HG02571 (cell line): ENCODE measurements at regions not wholly inside any gene's neighbourhood (a gene's known extent, or its start where the extent isn't known, plus 50 kb on each side); places are given as distances from the start of the nearest gene placed in this dataset.
"Not testable (repeated sequence)": the region's sequence is repeated elsewhere in the genome, so short reads cannot be mapped to it uniquely, and the experiment has no call there.

Source experiments
- ATAC-seq: cut with Tn5 transposase; IDR thresholded peaks from one replicate; pipeline ENCODE4 v1.9.1; 2021; ENCODE audit warnings: mild to moderate bottlenecking, moderate library complexity; ENCODE audit not compliant: unreplicated experiment

- no peak for ATAC-seq
Observed at GRCh38 chr13:87736849-87737385, 65.7 kb downstream of the SLITRK5 start.

- no peak for ATAC-seq
Observed at GRCh38 chr13:87754097-87754496, 82.9 kb downstream of the SLITRK5 start.

- no peak for ATAC-seq
Observed at GRCh38 chr13:87769445-87769844, 98.3 kb downstream of the SLITRK5 start.

GRCh38 chr13:87777387-87777786 lies 106.2 kb downstream of the SLITRK5 start:
- ATAC-seq = no peak

- ATAC-seq = no peak
Observed at GRCh38 chr13:87778128-87778527, 107.0 kb downstream of the SLITRK5 start.

GRCh38 chr13:87779426-87779825 lies 108.3 kb downstream of the SLITRK5 start:
- no peak for ATAC-seq

GRCh38 chr13:87783366-87783765 lies 112.2 kb downstream of the SLITRK5 start:
- ATAC-seq = no peak

- ATAC-seq = no peak
Observed at GRCh38 chr13:87788363-87788762, 117.2 kb downstream of the SLITRK5 start.

- no peak for ATAC-seq
Observed at GRCh38 chr13:87792878-87793277, 121.7 kb downstream of the SLITRK5 start.

GRCh38 chr13:87798536-87798935 lies 127.4 kb downstream of the SLITRK5 start:
- ATAC-seq = no peak

GRCh38 chr13:87810391-87810801 lies 139.2 kb downstream of the SLITRK5 start:
- no peak for ATAC-seq

GRCh38 chr13:87810920-87811344 lies 139.8 kb downstream of the SLITRK5 start:
- ATAC-seq = no peak

- no peak for ATAC-seq
Observed at GRCh38 chr13:87814403-87814802, 143.2 kb downstream of the SLITRK5 start.

GRCh38 chr13:87820241-87820640 lies 149.1 kb downstream of the SLITRK5 start:
- no peak for ATAC-seq

- ATAC-seq = no peak
Observed at GRCh38 chr13:87821512-87821911, 150.3 kb downstream of the SLITRK5 start.

GRCh38 chr13:87826301-87826700 lies 155.1 kb downstream of the SLITRK5 start:
- ATAC-seq = not testable (repeated sequence)

- no peak for ATAC-seq
Observed at GRCh38 chr13:87827479-87827878, 156.3 kb downstream of the SLITRK5 start.

GRCh38 chr13:87837522-87837921 lies 166.4 kb downstream of the SLITRK5 start:
- ATAC-seq = no peak

GRCh38 chr13:87837946-87838345 lies 166.8 kb downstream of the SLITRK5 start:
- ATAC-seq = no peak

GRCh38 chr13:87851410-87851809 lies 180.2 kb downstream of the SLITRK5 start:
- no peak for ATAC-seq

- no peak for ATAC-seq
Observed at GRCh38 chr13:87855553-87855952, 184.4 kb downstream of the SLITRK5 start.

- no peak for ATAC-seq
Observed at GRCh38 chr13:87859261-87859660, 188.1 kb downstream of the SLITRK5 start.

GRCh38 chr13:87867426-87867825 lies 196.3 kb downstream of the SLITRK5 start:
- no peak for ATAC-seq
